HG02870 (cell line): ENCODE measurements at regions not wholly inside any gene's neighbourhood (a gene's known extent, or its start where the extent isn't known, plus 50 kb on each side); places are given as distances from the start of the nearest gene placed in this dataset.
"Not testable (repeated sequence)": the region's sequence is repeated elsewhere in the genome, so short reads cannot be mapped to it uniquely, and the experiment has no call there.

Experiments used
- ATAC-seq: cut with Tn5 transposase; IDR thresholded peaks from one replicate; pipeline ENCODE4 v1.9.1; 2021; ENCODE audit warnings: mild to moderate bottlenecking, moderate library complexity; ENCODE audit not compliant: unreplicated experiment

GRCh38 chr9:99670886-99671285 lies 150.8 kb upstream of the NR4A3 start:
- not testable (repeated sequence) for ATAC-seq

- no peak for ATAC-seq
Observed at GRCh38 chr9:99677281-99677680, 144.4 kb upstream of the NR4A3 start.

GRCh38 chr9:99678566-99678965 lies 143.1 kb upstream of the NR4A3 start:
- no peak for ATAC-seq

GRCh38 chr9:99680191-99680590 lies 141.5 kb upstream of the NR4A3 start:
- ATAC-seq: no peak

- no peak for ATAC-seq
Observed at GRCh38 chr9:99681113-99681512, 140.6 kb upstream of the NR4A3 start.

GRCh38 chr9:99682378-99682777 lies 139.3 kb upstream of the NR4A3 start:
- no peak for ATAC-seq

GRCh38 chr9:99682870-99683269 lies 138.8 kb upstream of the NR4A3 start:
- no peak for ATAC-seq

GRCh38 chr9:99690573-99690972 lies 131.1 kb upstream of the NR4A3 start:
- ATAC-seq: no peak

GRCh38 chr9:99693888-99694287 lies 127.8 kb upstream of the NR4A3 start:
- ATAC-seq: no peak

- ATAC-seq: no peak
Observed at GRCh38 chr9:99694393-99694792, 127.3 kb upstream of the NR4A3 start.

GRCh38 chr9:99699396-99699795 lies 122.3 kb upstream of the NR4A3 start:
- no peak for ATAC-seq

- ATAC-seq: no peak
Observed at GRCh38 chr9:99712214-99712613, 109.5 kb upstream of the NR4A3 start.

GRCh38 chr9:99713838-99714306 lies 107.8 kb upstream of the NR4A3 start:
- peak; percentile 78 for ATAC-seq

- no peak for ATAC-seq
Observed at GRCh38 chr9:99718631-99719030, 103.1 kb upstream of the NR4A3 start.

GRCh38 chr9:99720455-99721050 lies 101.1 kb upstream of the NR4A3 start:
- ATAC-seq: peak; percentile 73

- ATAC-seq: no peak
Observed at GRCh38 chr9:99721898-99722297, 99.8 kb upstream of the NR4A3 start.

GRCh38 chr9:99722877-99723276 lies 98.8 kb upstream of the NR4A3 start:
- ATAC-seq: no peak

GRCh38 chr9:99724640-99725039 lies 97.0 kb upstream of the NR4A3 start:
- ATAC-seq: no peak

GRCh38 chr9:99725852-99726251 lies 95.8 kb upstream of the NR4A3 start:
- no peak for ATAC-seq

- no peak for ATAC-seq
Observed at GRCh38 chr9:99726758-99727157, 94.9 kb upstream of the NR4A3 start.

GRCh38 chr9:99730062-99730461 lies 91.6 kb upstream of the NR4A3 start:
- no peak for ATAC-seq

- ATAC-seq: no peak
Observed at GRCh38 chr9:99731950-99732349, 89.7 kb upstream of the NR4A3 start.

GRCh38 chr9:99732715-99733114 lies 89.0 kb upstream of the NR4A3 start:
- ATAC-seq: no peak
